Umbilical cord (tissue), 1 donor: ENCODE measurements at regions not wholly inside any gene's neighbourhood (a gene's known extent, or its start where the extent isn't known, plus 50 kb on each side); places are given as distances from the start of the nearest gene placed in this dataset.
A peak's percentile ranks its signal among the peaks of the same experiment; 100 is the strongest.

Experiments used
- DNase-seq: peaks from one replicate; pipeline ENCODE4 v3.0.0-alpha.2; 2015; ENCODE audit warnings: low spot score

GRCh38 chr2:153005071-153005730, 286.8 kb downstream of the ARL6IP6 start:
- DNase-seq: no peak

DNA sequence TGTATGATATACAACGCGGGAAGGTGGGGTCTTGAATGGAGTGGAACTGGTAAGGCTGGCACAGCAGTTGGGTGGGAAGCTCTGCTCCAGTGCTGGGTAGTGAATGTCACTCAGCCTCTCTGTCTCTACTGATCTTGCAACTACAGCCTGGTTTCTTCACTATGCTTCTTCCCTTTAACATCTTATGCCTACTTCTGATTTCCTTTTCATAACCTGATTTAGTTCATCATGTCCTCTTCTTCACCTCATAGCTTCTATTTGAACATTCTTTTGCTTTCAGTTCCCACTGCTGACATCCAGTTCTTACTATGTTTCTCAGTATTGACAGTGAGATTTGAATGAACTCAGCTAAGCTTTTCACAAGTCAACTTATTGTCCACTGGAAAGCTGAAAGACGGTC, 286.2 kb downstream of the ARL6IP6 start:
- DNase-seq: no peak

GRCh38 chr2:152974146-152974545, 255.7 kb downstream of the ARL6IP6 start:
- DNase-seq: no peak

DNA sequence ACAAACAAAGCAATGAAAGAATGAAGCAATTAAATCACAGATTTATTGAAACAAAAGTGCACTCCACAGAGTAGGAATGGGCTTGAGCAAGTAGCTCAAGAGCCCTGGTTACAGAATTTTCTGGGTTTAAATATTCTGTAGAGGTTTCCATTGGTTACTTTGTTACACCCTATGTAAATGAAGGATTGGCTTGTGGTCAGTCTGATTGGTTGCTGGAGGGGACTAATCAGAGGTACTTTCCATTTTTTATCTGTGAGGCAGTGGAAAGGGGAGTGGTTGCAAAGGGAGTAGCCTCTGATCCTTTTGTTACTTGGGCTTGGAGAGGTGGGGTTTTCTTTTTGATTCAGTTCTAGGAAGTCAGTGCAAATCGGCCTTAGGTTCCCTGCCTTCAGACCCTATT, 253.3 kb downstream of the ARL6IP6 start:
- DNase-seq: no peak

GRCh38 chr2:152962446-152962845, 244.0 kb downstream of the ARL6IP6 start:
- DNase-seq: no peak

- DNase-seq: no peak
Measured at GRCh38 chr2:152961351-152961750, 242.9 kb downstream of the ARL6IP6 start.

- DNase-seq: peak; percentile 11
Measured at GRCh38 chr2:152950126-152950525, 231.7 kb downstream of the ARL6IP6 start.

GRCh38 chr2:152944099-152944498, 225.7 kb downstream of the ARL6IP6 start:
- peak; percentile 9 for DNase-seq

- no peak for DNase-seq
Measured at GRCh38 chr2:152942940-152943440, 224.6 kb downstream of the ARL6IP6 start.

DNA sequence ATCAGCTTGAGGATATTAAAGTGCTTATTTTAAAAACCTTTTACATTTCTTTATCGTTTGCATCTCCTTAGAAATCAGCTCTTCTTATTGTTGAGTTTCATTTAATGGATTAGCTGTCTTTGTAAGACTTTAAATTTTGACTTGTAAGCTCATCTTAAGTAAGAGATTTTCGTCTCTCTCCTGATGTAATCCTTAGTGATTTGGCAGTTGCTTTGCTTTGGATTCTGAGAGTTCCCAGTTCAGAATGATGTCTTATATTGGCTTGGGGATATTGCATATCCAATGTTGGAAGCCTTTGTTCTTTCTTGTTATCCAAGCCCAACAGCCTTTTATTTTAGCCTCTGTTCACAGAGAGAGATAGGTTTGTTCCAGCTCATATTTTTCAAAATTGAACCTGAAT, 212.1 kb downstream of the ARL6IP6 start:
- DNase-seq: peak; percentile 85

DNA sequence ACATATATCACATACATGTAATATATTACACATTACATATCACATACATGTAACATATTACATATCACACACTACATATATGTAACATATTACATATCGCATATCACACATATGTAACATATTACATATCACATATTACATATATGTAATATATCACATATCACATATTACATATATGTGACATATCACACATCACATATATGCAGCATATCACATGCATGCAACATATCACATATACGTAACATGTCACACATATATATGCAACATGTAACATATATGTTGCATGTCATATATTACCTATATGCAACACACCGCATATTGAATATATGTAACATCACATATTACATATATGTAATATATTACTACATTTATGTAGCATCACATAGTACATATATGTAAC, 211.2 kb downstream of the ARL6IP6 start:
- no peak for DNase-seq

GRCh38 chr2:152925547-152926448, 207.4 kb downstream of the ARL6IP6 start:
- DNase-seq: peak; percentile 25

- DNase-seq: no peak
Measured at GRCh38 chr2:152924722-152925121, 206.3 kb downstream of the ARL6IP6 start.

DNA sequence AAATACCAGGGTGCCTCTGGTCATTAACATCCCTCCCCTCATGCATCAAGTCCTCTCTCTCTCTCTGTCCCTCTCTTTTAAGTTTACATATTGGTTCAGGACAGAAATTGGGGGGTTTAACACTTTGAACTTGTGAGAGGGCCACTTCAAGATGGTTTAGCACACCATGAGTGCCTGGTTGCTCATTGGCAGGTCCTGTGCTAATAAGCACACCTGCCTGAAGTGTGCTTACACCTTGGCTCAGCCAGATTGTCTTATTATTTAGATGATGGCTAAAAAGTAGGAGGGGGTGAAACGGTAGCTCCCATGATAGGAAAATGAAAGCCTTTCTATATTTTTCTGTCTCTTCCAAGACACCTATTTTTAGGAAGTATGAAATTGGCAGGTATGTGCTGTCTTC, 205.8 kb downstream of the ARL6IP6 start:
- DNase-seq: no peak

DNA sequence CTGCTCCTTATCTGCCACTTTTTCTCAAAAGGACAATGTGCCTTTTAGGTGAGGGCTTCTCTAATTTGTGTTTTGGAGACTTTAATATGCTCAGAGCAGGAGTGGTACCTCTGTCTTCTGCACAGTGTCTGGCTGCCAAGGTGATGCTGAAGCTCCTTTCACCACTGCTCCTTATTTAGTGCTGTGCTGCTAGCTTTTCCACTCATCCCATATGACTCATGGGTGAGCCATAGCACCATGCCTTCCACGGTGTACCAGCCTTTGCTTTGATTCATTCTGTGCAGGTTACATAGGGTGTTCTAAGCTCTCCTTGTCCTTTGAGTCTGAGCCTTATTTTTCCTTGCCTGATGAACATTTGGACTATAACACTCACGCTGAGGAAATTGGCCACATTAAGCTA, 202.4 kb downstream of the ARL6IP6 start:
- no peak for DNase-seq

- no peak for DNase-seq
Measured at GRCh38 chr2:152910970-152911369, 192.6 kb downstream of the ARL6IP6 start.

DNA sequence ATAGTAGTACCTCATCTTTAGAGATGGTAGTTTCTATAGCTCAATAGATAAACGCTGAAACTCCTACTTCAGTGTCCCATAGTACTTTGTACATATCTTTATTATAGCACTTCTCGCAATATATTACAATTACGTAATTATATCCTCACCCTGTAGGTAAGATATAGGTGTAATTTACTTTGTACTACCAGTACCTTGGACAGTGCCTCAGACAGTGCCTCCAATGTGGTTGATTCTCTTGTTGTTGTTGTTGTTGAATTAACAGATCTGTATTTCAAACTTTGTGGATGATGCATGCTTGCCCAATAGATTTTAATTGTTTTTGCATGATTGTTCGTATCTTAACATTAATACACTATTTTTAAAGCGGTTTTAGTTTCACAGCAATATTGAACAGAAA, 188.6 kb downstream of the ARL6IP6 start:
- DNase-seq: no peak

DNA sequence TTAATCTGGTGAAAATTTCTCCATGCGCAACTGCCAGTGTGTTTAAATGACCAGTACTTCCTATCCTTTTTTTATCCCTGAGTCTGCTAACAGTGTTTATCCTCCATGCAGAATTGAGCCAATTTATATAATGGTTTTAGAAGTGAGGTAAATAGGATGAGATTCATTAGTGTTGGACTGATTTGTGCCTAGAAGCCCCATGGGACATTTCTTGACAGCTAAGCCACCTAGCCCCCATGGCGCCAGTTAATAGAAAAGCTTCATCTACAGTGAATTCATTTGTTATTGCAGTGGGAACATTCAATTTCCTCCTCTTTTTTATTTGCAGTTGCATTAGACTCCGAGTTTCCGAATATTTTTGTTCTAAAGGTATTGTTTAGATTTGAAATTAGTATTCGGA, 175.6 kb downstream of the ARL6IP6 start:
- DNase-seq: no peak

DNA sequence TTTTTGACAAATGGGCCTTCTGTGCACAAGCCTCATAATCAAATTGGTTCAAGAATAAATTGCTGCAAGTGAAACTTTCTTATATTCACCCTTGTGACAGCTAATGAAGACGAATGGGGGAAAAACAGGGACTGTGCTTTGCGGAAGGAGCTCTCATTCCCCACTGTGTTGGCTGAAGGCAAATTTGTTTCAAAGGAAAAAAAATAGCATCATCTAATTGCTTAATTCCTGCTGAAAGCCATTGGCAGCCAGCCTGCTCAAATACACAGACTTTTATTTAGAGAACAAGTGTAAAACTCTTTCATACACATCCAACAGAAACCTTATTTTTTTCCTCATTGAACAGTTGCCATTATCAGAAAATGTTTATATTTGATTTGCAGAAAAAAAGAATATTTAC, 172.3 kb downstream of the ARL6IP6 start:
- DNase-seq: no peak

DNA sequence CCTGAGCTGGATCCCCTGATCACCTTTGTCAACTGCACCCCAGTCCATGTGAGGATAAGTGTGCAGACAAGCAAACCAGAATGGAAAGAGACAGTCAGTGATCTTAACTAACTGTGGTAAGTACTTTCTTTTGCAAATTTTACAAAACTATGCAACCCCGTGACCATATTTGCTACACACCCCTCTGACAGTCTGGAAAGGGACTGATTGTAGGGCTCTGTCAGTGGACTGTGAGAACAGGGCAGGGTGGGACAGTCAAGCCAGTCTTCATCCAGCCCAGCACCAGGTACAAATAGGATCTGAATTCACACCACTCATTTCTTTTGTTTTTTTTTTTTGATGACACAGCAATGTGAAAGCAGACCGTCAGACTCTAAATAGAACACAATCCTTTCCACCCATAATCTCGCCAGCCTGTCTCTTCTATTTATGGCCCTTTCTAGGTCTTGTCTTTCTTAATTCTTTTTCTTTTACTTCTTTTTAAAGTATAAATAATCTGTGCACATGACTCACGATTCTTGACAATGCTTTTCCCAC, 165.6 kb downstream of the ARL6IP6 start:
- DNase-seq: no peak

GRCh38 chr2:152881527-152881926, 163.1 kb downstream of the ARL6IP6 start:
- DNase-seq: no peak

- no peak for DNase-seq
Measured at GRCh38 chr2:152879275-152879674, 160.9 kb downstream of the ARL6IP6 start.
